Breast epithelium (tissue), 3 donors: ENCODE measurements at regions not wholly inside any gene's neighbourhood (a gene's known extent, or its start where the extent isn't known, plus 50 kb on each side); places are given as distances from the start of the nearest gene placed in this dataset.

Source experiments
- POLR2A ChIP-seq: fragments of 450-650 bp; IDR thresholded peaks from one replicate; pipeline ENCODE4 v1.6.1; 2016; ENCODE audit warnings: antibody characterized with exemption, mild to moderate bottlenecking, moderate library complexity
- POLR2AphosphoS5 ChIP-seq, 3 donors: sonication (generic); formaldehyde crosslinking; IDR thresholded peaks; one replicate each; pipeline ENCODE4 v1.6.1; 2017; ENCODE audit warnings: antibody characterized with exemption in 3 of 3
- TF ChIP-seq, protein P1 (sequence below), 3 donors: fragments of 450-650 bp; IDR thresholded peaks; one replicate each; pipeline ENCODE4 v1.5.1; 2016 to 2017; ENCODE audit warnings: antibody characterized with exemption in 3 of 3, mild to moderate bottlenecking in 3 of 3, moderate library complexity in 3 of 3

DNA sequence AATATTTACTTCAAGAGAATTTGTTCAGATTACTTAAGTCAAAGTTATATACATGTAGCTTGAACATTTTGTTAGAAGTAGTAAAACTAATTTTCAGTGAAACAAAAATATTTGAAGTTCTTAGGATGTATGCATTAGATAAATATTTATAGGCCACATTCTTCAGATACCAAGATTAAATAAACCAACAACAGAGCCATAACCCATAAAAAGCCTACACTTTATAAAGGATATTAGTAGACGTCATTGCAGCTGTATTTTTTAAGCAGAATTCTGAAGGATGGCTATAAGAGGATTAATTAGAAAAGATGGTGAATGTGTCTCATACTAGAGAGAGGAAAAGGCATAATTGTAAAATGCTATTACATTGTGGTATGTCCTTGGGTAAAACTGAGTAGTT lies 449.7 kb upstream of the ALCAM start:
- TF ChIP-seq, protein P1, sequence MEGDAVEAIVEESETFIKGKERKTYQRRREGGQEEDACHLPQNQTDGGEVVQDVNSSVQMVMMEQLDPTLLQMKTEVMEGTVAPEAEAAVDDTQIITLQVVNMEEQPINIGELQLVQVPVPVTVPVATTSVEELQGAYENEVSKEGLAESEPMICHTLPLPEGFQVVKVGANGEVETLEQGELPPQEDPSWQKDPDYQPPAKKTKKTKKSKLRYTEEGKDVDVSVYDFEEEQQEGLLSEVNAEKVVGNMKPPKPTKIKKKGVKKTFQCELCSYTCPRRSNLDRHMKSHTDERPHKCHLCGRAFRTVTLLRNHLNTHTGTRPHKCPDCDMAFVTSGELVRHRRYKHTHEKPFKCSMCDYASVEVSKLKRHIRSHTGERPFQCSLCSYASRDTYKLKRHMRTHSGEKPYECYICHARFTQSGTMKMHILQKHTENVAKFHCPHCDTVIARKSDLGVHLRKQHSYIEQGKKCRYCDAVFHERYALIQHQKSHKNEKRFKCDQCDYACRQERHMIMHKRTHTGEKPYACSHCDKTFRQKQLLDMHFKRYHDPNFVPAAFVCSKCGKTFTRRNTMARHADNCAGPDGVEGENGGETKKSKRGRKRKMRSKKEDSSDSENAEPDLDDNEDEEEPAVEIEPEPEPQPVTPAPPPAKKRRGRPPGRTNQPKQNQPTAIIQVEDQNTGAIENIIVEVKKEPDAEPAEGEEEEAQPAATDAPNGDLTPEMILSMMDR (IDR thresholded peaks at IDR 0.05) = no peak
- TF ChIP-seq POLR2A (no peak), POLR2AphosphoS5 (IDR thresholded peaks at IDR 0.05) (no peak)
